ENCODE measurements at regions not wholly inside any gene's neighbourhood (a gene's known extent, or its start where the extent isn't known, plus 50 kb on each side); places are given as distances from the start of the nearest gene placed in this dataset.

- H3K4me3 ChIP-seq (ENCODE audit: low read depth, poor library complexity, severe bottlenecking) = no peak overlapping the region
- TF ChIP-seq POLR2A (IDR thresholded peaks at IDR 0.05) (no peak), CTCF (IDR thresholded peaks at IDR 0.05) (no peak)
- DNase-seq (ENCODE audit: low spot score in 2 of 2) = no peak
- intact Hi-C loops (cut with DNase I; ENCODE audit: low total_unique reads) = no loop called here
- 75 to 79% methylated on average over 2 of the region's 2 CpGs for WGBS, 2 donors
Observed at GRCh38 chr9:33714989-33715388, 80.4 kb upstream of the PRSS3 start.

- peak in 1 of 2 donors; percentile 45 for DNase-seq (ENCODE audit: low spot score in 2 of 2)
- H3K4me3 ChIP-seq (ENCODE audit: low read depth, poor library complexity, severe bottlenecking) = no peak overlapping the region
- intact Hi-C loops (cut with DNase I; ENCODE audit: low total_unique reads) = no loop called here
- TF ChIP-seq CTCF (IDR thresholded peaks at IDR 0.05) (no peak), POLR2A (IDR thresholded peaks at IDR 0.05) (no peak)
- WGBS, 2 donors = 67 to 75% methylated on average over 7 of the region's 7 CpGs
Observed at GRCh38 chr9:33718987-33719386, 76.4 kb upstream of the PRSS3 start.

GRCh38 chr9:33719581-33720374 is 75.6 kb upstream of the PRSS3 start:
- DNase-seq (ENCODE audit: low spot score in 2 of 2) = no peak
- 55 to 64% methylated on average over 19 of the region's 19 CpGs for WGBS, 2 donors
- no peak for TF ChIP-seq POLR2A (IDR thresholded peaks at IDR 0.05)
- no peak for TF ChIP-seq CTCF (IDR thresholded peaks at IDR 0.05)
- intact Hi-C loops (cut with DNase I; ENCODE audit: low total_unique reads) = loop anchor here (2.0 kb wide), 1 partner anchor 97 kb away; no protein-coding TSS in a partner anchor
- no peak overlapping the region for H3K4me3 ChIP-seq (ENCODE audit: low read depth, poor library complexity, severe bottlenecking)

- intact Hi-C loops (cut with DNase I; ENCODE audit: low total_unique reads) = loop anchor here (2.0 kb wide), 1 partner anchor 99 kb away; no protein-coding TSS in a partner anchor
- TF ChIP-seq POLR2A (IDR thresholded peaks at IDR 0.05) (no peak), CTCF (IDR thresholded peaks at IDR 0.05) (peak in 1 of 3 donors; percentile 96)
- no peak overlapping the region for H3K4me3 ChIP-seq (ENCODE audit: low read depth, poor library complexity, severe bottlenecking)
- WGBS, 2 donors = 26 to 30% methylated on average over 29 to 32 of the region's 32 CpGs
- peak; percentile 76 to 95 for DNase-seq (ENCODE audit: low spot score in 2 of 2)
Observed at GRCh38 chr9:33721674-33722358, 73.5 kb upstream of the PRSS3 start.

GRCh38 chr9:33722359-33722675 is 73.0 kb upstream of the PRSS3 start:
- 57 to 58% methylated on average over 5 of the region's 5 CpGs for WGBS, 2 donors
- intact Hi-C loops (cut with DNase I; ENCODE audit: low total_unique reads) = no loop called here
- no peak overlapping the region for H3K4me3 ChIP-seq (ENCODE audit: low read depth, poor library complexity, severe bottlenecking)
- DNase-seq (ENCODE audit: low spot score in 2 of 2) = no peak
- TF ChIP-seq CTCF (IDR thresholded peaks at IDR 0.05) = no peak
- TF ChIP-seq POLR2A (IDR thresholded peaks at IDR 0.05) = no peak
